B cell (primary cell): ENCODE measurements at regions not wholly inside any gene's neighbourhood (a gene's known extent, or its start where the extent isn't known, plus 50 kb on each side); places are given as distances from the start of the nearest gene placed in this dataset.

Experiments used
- ATAC-seq: fragments of 200-7000 bp; cut with Tn5 transposase; one replicate; pipeline ENCODE4 v1.10.0; 2021; ENCODE audit warnings: low read depth, mild to moderate bottlenecking, moderate number of reproducible peaks, moderate library complexity
- CTCF ChIA-PET: fragments of 350-600 bp; sonication (Branson Sonifier 250); formaldehyde crosslinking; loops from one replicate; lab custom pipeline; 2021; ENCODE audit warnings: antibody characterized with exemption, inconsistent platforms; lab: Charles Lee
- POLR2A ChIA-PET: fragments of 350-600 bp; sonication (Branson Sonifier 250); formaldehyde crosslinking; loops from one replicate; lab custom pipeline; 2021; ENCODE audit warnings: antibody characterized with exemption; lab: Charles Lee
- DNase-seq: peaks from one replicate; pipeline ENCODE4 v3.0.0; 2013
- H2AFZ ChIP-seq: 2 replicates; pipeline ENCODE4 v1.6.1; 2012; ENCODE audit warnings: mild to moderate bottlenecking, low read depth, low read length; ENCODE audit not compliant: insufficient read depth, poor library complexity, severe bottlenecking
- H3K27ac ChIP-seq, 2 donors: 1 replicate in 1 of 2; 2 replicates in 1 of 2; pipeline ENCODE4 v1.5.1; 2012 to 2013; ENCODE audit warnings: low read length in 2 of 2, mild to moderate bottlenecking in 2 of 2, moderate library complexity in 1 of 2
- H3K27me3 ChIP-seq, 4 experiments: fragments of 200-600 bp in 1 of 4; sonication (generic) in 1 of 4; replicated peaks in 1 of 4; 1 replicate in 2 of 4; 2 replicates in 2 of 4; pipeline versions ENCODE4 v1.6.1 to v1.7.0; 2013 to 2016; ENCODE audit warnings: low read length in 3 of 4, mild to moderate bottlenecking in 2 of 4, mixed read lengths in 1 of 4, moderate library complexity in 1 of 4; ENCODE audit not compliant: insufficient read depth in 4 of 4, control insufficient read depth in 3 of 4; ENCODE audit errors: control extremely low read depth in 1 of 4
- H3K36me3 ChIP-seq, 2 experiments: replicated peaks in 1 of 2; 1 replicate in 1 of 2; 2 replicates in 1 of 2; pipeline versions ENCODE4 v1.6.1 to v1.7.1; 2013; ENCODE audit warnings: low read length in 1 of 2; ENCODE audit not compliant: insufficient read depth in 2 of 2, control insufficient read depth in 1 of 2; ENCODE audit errors: control extremely low read depth in 1 of 2, extremely low read depth in 1 of 2
- H3K4me1 ChIP-seq, 2 donors: fragments of 200-600 bp in 1 of 2; sonication (generic) in 1 of 2; 1 replicate in 1 of 2; 2 replicates in 1 of 2; pipeline versions ENCODE4 v1.5.1 to v1.6.1; 2013 to 2017; ENCODE audit warnings: low read length in 2 of 2; ENCODE audit not compliant: control insufficient read depth in 2 of 2, insufficient read depth in 2 of 2
- H3K4me2 ChIP-seq: replicated peaks from 2 replicates; pipeline ENCODE3; 2012; ENCODE audit warnings: mild to moderate bottlenecking, low read depth, low read length; ENCODE audit not compliant: poor library complexity, severe bottlenecking
- H3K4me3 ChIP-seq, 5 experiments: fragments of 200-600 bp in 1 of 5; sonication (generic) in 1 of 5; 1 replicate in 3 of 5; 2 replicates in 2 of 5; pipeline versions ENCODE4 v1.5.1 to v1.7.0; 2011 to 2016; ENCODE audit warnings: low read length in 4 of 5, mild to moderate bottlenecking in 4 of 5, low read depth in 2 of 5, control low read depth in 1 of 5, moderate library complexity in 1 of 5; ENCODE audit not compliant: insufficient read depth in 1 of 5; ENCODE audit errors: control extremely low read depth in 1 of 5, extremely low read depth in 1 of 5
- H3K79me2 ChIP-seq: fragments of 200-600 bp; sonication (generic); one replicate; pipeline ENCODE4 v1.6.0; 2016; ENCODE audit warnings: low read length; ENCODE audit not compliant: control insufficient read depth, insufficient read depth
- H3K9ac ChIP-seq: fragments of 200-600 bp; sonication (generic); 2 replicates; pipeline ENCODE4 v1.6.1; 2017; ENCODE audit warnings: mild to moderate bottlenecking, low read length, moderate library complexity
- H3K9me3 ChIP-seq, 3 donors: one replicate each; pipeline versions ENCODE4 v1.6.1 to v1.7.1; 2013; ENCODE audit warnings: low read length in 2 of 3; ENCODE audit not compliant: control insufficient read depth in 2 of 3, insufficient read depth in 1 of 3; ENCODE audit errors: control extremely low read depth in 1 of 3
- H4K20me1 ChIP-seq: 2 replicates; pipeline ENCODE4 v1.6.0; 2012; ENCODE audit warnings: mild to moderate bottlenecking, low read length; ENCODE audit not compliant: insufficient read depth, control insufficient read depth, poor library complexity, severe bottlenecking
- H3K27ac Mint-ChIP-seq: one replicate; pipeline ENCODE4 v1.8.0; 2021; ENCODE audit warnings: mixed read lengths
- H3K27me3 Mint-ChIP-seq: one replicate; pipeline ENCODE4 v1.8.0; 2021; ENCODE audit warnings: mixed read lengths
- H3K4me1 Mint-ChIP-seq: one replicate; pipeline ENCODE4 v1.8.0; 2021; ENCODE audit warnings: mixed read lengths
- H3K4me3 Mint-ChIP-seq: one replicate; pipeline ENCODE4 v1.8.0; 2021; ENCODE audit warnings: mixed read lengths
- H3K9me3 Mint-ChIP-seq: one replicate; pipeline ENCODE4 v1.8.0; 2022; ENCODE audit warnings: mixed read lengths; ENCODE audit not compliant: insufficient read depth
- CTCF ChIP-seq: fragments of 200-600 bp; IDR thresholded peaks from one replicate; pipeline ENCODE4 v1.8.0; 2022; ENCODE audit warnings: antibody characterized with exemption, mild to moderate bottlenecking
- EZH2 ChIP-seq: IDR thresholded peaks from 2 replicates; pipeline ENCODE4 v1.6.1; 2012; ENCODE audit warnings: borderline replicate concordance, low read depth, mild to moderate bottlenecking, moderate library complexity, low read length; ENCODE audit not compliant: insufficient read depth, poor library complexity, severe bottlenecking
- WGBS: methylation state at CpG from one replicate; pipeline ENCODE4 v1.1.5; 2013; ENCODE audit warnings: missing lambda C conversion rate; ENCODE audit not compliant: insufficient coverage; 5-methylcytosine and 5-hydroxymethylcytosine counted together
- intact Hi-C: fragments of 100-400 bp; cut with micrococcal nuclease; formaldehyde crosslinking; loops from one replicate; pipeline ENCODE4 v1.10.0; 2022

- no peaks in the 10 kb centered on the region for H3K4me1 Mint-ChIP-seq
- no peaks in the 10 kb centered on the region for H3K4me1 ChIP-seq
- no peak overlapping the region for H3K4me2 ChIP-seq
- H3K9ac ChIP-seq = no peak overlapping the region
- 80% methylated on average over 2 of the region's 3 CpGs for WGBS
- no peak overlapping the region for H2AFZ ChIP-seq
- H3K9me3 Mint-ChIP-seq = peaks cover 3% of the 10 kb centered on the region
- no peak for DNase-seq
- H3K4me3 Mint-ChIP-seq = no peak overlapping the region
- H3K9me3 ChIP-seq = peaks cover 0 to 5% (median 2%) of the 10 kb centered on the region in 3 donors
- no peak overlapping the region for H3K27ac Mint-ChIP-seq
- intact Hi-C loops = no loop called here
- ChIA-PET POLR2A (no interaction called here), CTCF (no interaction called here)
- no peaks in the 10 kb centered on the region for H3K79me2 ChIP-seq
- H3K27ac ChIP-seq = no peak overlapping the region
- H3K27me3 Mint-ChIP-seq = no peaks in the 10 kb centered on the region
- no peak for ATAC-seq
- no peak for TF ChIP-seq CTCF
- TF ChIP-seq EZH2 = no peak
- H3K4me3 ChIP-seq = no peak overlapping the region
- H3K36me3 ChIP-seq = no peaks in the 10 kb centered on the region
- H3K27me3 ChIP-seq = no peaks in the 10 kb centered on the region
- H4K20me1 ChIP-seq = no peaks in the 10 kb centered on the region
Observed at GRCh38 chr2:76444732-76445131, 734.0 kb upstream of the GCFC2 start.

GRCh38 chr2:76437564-76437963 lies 726.8 kb upstream of the GCFC2 start:
- Histone ChIP-seq H3K9ac (no peak overlapping the region), H4K20me1 (no peaks in the 10 kb centered on the region), H2AFZ (no peak overlapping the region), H3K4me2 (no peak overlapping the region), H3K36me3 (no peaks in the 10 kb centered on the region), H3K27ac (no peak overlapping the region), H3K4me3 (no peak overlapping the region), H3K79me2 (no peaks in the 10 kb centered on the region), H3K9me3 (no peaks in the 10 kb centered on the region), H3K4me1 (no peaks in the 10 kb centered on the region), H3K27me3 (no peaks in the 10 kb centered on the region)
- Mint-ChIP-seq H3K9me3 (no peaks in the 10 kb centered on the region), H3K4me1 (no peaks in the 10 kb centered on the region), H3K4me3 (no peak overlapping the region), H3K27me3 (no peaks in the 10 kb centered on the region), H3K27ac (no peak overlapping the region)
- no peak for TF ChIP-seq EZH2
- TF ChIP-seq CTCF = no peak
- POLR2A ChIA-PET = no interaction called here
- CTCF ChIA-PET = no interaction called here
- ATAC-seq = no peak
- intact Hi-C loops = no loop called here
- WGBS = 100% methylated on average over 2 of the region's 3 CpGs
- DNase-seq = no peak
